Right lung (tissue), 2 donors: ENCODE measurements at regions not wholly inside any gene's neighbourhood (a gene's known extent, or its start where the extent isn't known, plus 50 kb on each side); places are given as distances from the start of the nearest gene placed in this dataset.

Experiments
- DNase-seq, 2 donors: peaks; one replicate each; pipeline ENCODE4 v3.0.0-alpha.2; 2013

- DNase-seq = no peak
These were observed 362.4 kb upstream of the ZNF385D start for GRCh38 chr3:22113453-22113852.

DNA sequence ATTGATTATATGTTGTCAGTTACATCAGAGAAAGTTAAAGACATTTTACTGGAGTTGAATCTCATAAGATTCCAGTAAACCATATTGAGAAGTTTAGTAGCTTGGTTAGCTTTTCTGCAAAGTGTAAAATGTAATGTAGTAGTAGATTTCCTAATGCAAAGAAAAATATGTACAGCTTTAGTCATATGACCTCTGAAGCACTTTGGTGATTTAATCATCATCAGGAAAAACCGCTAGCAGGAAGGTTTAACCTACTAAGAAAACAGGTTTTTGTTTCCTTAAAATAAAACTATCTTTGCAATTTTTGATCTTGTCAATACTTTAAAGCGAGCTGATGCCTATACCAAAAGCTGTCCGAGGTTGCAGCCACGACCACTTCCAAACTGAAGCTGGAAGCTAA, 364.6 kb upstream of the ZNF385D start:
- DNase-seq = no peak

GRCh38 chr3:22117091-22117490, 366.1 kb upstream of the ZNF385D start:
- no peak for DNase-seq

DNA sequence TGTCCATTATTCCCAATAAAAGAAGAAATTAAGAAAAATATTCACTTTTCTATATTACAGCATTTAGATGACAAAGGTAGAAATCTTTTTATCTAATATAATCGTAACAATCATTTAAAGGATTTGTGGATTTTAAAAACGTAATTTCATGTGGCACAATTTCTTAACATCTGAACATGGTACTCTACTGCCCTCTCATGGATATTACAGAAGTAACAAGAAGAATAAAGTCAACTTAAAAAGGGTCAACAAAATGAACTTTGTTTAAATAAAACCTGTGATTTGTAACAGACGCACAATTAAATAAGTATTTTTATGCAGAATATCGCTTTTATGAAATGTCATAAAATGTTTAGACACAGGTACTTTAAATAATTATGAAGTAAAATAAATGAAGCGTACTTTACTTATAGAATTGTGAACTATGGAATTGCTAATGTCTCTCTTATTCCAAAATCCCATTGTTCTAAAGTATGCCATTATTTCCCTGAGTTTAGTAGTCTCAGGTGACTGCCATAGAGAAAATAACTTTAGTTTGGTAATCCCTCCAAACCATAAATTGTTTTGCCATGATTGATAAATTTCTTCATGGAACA, 366.8 kb upstream of the ZNF385D start:
- DNase-seq = peak; percentile 24 to 32

DNA sequence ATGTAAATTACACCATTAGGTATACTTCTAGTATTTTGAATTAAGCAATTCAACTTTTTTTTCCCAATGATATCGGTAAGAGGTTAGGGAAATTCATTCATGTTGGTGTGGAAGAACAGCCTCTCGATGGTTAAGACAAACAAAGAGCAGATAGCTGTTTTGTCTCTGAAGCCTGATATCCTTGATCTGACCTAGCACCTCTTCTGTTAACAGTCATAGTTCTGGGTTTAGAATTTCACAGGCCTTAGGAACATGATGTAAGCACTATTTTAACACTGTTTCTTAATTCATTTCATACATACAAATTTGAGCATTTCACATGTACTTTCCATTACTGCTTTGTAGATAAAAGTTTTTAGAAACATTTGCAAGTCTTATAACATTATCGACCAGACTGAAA, 367.5 kb upstream of the ZNF385D start:
- DNase-seq = no peak

- DNase-seq = no peak
These were observed 370.2 kb upstream of the ZNF385D start for GRCh38 chr3:22121068-22121701.

- no peak for DNase-seq
These were observed 371.6 kb upstream of the ZNF385D start for GRCh38 chr3:22122567-22122966.

- DNase-seq = no peak
These were observed 378.1 kb upstream of the ZNF385D start for GRCh38 chr3:22129101-22129500.

DNA sequence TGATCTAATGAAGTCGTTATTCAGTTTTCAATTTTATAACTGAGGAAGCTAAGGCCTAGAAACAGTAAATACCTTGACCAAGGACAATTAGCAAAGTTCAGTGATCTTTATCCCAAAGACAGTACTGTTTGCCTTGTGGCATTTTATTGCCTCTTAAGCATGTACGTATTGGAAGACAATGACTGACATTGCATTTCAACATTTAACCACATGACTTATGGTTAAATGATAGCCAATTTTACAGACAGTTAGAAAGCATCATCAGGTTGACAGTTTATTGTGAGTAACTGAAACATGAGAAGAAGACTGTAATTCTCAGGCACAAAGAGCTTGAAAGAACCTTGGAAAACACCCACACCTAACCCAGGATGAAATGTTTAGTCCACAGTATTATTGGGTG, 390.8 kb upstream of the ZNF385D start:
- DNase-seq = no peak

- no peak for DNase-seq
These were observed 396.2 kb upstream of the ZNF385D start for GRCh38 chr3:22147161-22147560.

- no peak for DNase-seq
These were observed 405.9 kb upstream of the ZNF385D start for GRCh38 chr3:22156868-22157267.

- no peak for DNase-seq
These were observed 406.8 kb upstream of the ZNF385D start for GRCh38 chr3:22157848-22158247.

DNA sequence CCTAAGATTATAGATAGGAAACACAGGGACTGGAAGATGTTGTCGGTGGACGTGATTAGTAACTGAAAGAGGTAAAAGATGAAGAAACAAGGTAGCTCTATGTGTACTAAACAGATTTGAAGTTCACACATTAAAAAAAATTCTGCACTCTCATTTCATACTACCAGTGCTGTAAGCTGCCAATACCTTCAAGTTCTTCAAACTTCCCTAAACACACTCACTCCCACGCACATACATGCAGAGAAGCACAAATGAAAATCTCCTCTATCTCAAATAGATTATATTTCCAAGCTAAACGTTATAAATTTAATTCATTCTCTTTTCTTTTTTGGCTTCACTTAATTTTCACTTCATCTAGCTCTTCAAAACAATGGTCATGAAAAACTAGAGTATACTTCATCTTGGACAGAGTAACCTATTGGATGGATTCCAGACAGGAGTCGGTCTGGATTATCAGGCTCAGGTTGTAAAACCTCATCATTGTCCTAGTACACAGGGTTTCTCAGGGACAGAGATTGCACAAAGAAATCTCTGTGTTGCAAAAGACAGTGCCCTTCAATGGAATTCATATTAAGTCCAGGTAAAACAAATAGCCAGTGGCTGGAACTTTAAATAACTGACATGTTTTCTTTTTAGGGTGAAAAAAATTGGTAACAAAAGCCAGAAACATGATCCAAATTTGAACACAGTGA, 408.1 kb upstream of the ZNF385D start:
- DNase-seq = no peak

- DNase-seq = no peak
These were observed 410.3 kb upstream of the ZNF385D start for GRCh38 chr3:22161315-22161714.

DNA sequence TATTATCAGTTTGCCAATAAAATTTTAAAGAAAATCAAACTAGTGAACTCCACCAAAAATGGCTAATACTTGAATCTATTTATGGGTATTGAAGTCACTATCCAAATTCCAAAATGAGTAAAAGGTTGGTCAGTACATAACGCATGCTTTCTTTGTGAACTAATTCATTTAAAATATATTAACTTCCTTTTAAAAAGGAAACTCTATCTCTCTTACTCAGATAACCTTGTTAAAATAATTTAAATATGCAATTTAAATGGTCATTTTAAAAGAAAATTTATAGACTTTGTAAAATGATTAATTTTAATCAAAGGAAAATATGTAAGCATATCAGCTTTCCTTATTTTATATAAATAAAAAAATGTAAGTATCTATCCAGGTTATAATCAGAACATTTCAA, 419.4 kb upstream of the ZNF385D start:
- DNase-seq = no peak

GRCh38 chr3:22172964-22173363, 422.0 kb upstream of the ZNF385D start:
- DNase-seq = no peak

DNA sequence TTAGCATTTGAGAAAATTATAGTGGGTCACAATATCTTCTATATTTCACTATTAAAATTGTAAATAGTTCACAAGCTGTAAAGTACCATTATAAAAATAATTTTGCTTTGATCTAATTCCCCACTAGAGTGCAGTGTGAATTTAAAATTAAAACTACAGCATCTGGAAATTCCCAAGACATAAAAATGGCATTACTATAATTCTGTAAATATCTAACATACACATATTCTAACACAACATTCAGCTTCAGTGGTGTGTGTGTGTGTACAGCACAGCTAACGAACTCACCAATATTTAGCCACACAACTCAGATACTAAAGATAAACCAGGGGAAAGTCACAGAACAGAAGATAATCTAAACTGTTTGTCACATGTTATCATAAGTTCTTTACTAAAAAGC, 424.9 kb upstream of the ZNF385D start:
- peak in 1 of 2 donors; percentile 13 for DNase-seq

DNA sequence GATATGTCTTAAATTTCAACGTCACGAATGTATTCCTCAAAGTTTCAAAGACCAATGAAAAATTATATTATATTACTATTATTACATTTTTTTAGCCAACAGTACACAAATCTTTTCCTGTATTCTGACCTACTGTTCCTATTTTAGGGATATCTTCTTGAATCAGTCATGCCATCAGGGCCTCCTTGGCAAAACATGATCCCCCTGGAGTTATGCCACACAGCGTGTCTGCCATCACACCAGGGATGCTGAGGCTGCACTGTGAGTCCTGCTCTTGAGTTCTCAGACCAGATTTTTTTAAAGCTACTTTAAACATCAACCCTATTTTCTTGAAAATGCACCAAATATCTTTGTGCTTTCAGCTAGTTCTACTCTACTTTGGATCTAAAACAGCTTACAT, 425.9 kb upstream of the ZNF385D start:
- no peak for DNase-seq

DNA sequence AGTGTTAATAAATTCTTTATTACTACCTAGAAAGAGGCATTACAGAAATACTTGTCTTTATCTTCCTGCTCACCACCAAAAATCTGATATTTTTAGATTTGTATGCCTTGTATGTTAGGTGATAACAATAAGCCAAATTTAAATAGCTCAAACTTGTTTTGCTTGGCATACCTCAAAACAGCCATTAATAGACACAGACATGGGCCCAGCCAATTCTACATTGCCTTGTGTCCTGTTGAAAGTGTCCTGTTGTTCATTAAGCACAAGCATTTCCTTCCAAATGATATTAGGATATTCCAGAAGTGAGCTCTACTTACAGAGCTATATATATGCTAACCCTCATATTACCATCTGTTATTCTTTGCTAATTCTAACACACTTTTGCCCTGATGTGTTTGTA, 438.6 kb upstream of the ZNF385D start:
- DNase-seq = no peak

DNA sequence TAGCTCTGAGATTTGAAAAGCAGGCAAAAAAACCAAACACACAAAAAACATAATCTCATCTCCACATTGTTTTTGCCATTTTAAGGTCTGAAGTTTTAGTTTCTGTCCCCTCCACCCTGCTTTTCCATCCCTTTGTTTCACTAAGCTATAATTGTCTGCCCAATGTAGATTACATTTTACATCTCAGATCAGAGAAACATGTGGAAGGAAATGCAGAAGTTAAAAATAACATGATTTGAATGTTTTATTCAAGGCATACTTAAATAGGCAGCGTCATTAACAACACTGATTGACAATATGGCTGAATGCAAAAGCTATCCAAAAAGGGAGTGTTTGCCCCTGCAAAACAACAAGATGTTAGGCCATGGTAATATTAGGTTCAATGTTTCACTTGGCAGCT, 448.1 kb upstream of the ZNF385D start:
- no peak for DNase-seq

DNA sequence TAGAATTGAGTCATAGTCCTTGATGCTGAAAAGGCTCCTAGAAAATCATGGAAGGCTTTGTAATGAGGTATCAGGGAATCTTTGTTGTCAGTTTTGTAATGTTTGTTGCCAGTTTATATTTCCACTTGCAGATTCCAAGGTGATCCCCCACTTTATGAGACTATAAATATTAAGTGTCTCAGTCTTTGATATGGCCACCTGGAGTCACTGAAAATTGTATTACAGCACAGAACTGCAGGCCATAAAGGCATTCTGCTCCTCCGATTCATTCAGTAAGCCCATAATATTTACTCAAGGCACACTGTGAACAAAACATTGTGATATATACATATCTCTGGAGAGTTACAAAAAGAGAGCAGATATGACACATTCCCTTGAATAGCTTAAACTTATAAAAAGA, 457.8 kb upstream of the ZNF385D start:
- DNase-seq = peak; percentile 72 to 74

GRCh38 chr3:22209578-22209977, 458.6 kb upstream of the ZNF385D start:
- DNase-seq = no peak

DNA sequence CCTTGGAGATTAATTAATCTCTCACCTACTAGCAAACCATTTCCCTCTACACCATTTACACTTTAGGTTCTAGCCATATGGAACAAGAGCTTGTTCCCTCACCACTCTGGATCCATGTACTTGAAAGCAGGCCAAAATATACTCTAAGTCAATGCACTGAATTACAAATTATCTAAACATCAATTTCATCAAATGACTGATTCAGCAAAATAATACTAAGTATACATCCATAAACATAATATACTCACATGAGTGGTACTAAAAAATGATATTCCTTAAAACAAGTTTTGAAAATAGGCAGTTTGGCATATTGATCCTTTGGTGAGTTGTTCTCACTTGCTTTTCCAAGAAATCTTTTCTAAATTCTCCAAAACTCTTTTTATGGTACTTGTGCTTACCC, 459.7 kb upstream of the ZNF385D start:
- DNase-seq = no peak

GRCh38 chr3:22216601-22217000, 465.6 kb upstream of the ZNF385D start:
- no peak for DNase-seq
